ENCODE measurements at regions not wholly inside any gene's neighbourhood (a gene's known extent, or its start where the extent isn't known, plus 50 kb on each side); places are given as distances from the start of the nearest gene placed in this dataset.

- TF ChIP-seq EZH2 (IDR thresholded peaks at IDR 0.05; ENCODE audit: insufficient read depth, poor library complexity, severe bottlenecking) (no peak), EZH2phosphoT487 (IDR thresholded peaks at IDR 0.05; ENCODE audit: insufficient read depth, low read depth) (no peak)
Observed at GRCh38 chr18:10074728-10075127, 160.9 kb downstream of the VAPA start.

Measured in GM23248 (cell line).